Upper lobe of right lung (tissue), 1 donor: ENCODE measurements at regions not wholly inside any gene's neighbourhood (a gene's known extent, or its start where the extent isn't known, plus 50 kb on each side); places are given as distances from the start of the nearest gene placed in this dataset.

ENCODE experiments used
- ATAC-seq: fragments of 200-7000 bp; cut with Tn5 transposase; one replicate; pipeline ENCODE4 v1.9.1; 2020; ENCODE audit warnings: mild to moderate bottlenecking, moderate library complexity
- DNase-seq: peaks from one replicate; pipeline ENCODE4 v3.0.0-alpha.2; 2020
- H3K27ac ChIP-seq: fragments of 200-600 bp; one replicate; pipeline ENCODE4 v1.8.0; 2022
- H3K27me3 ChIP-seq: fragments of 200-600 bp; one replicate; pipeline ENCODE4 v1.8.0; 2022; ENCODE audit warnings: mild to moderate bottlenecking
- H3K36me3 ChIP-seq: fragments of 200-600 bp; one replicate; pipeline ENCODE4 v1.8.0; 2022
- H3K4me1 ChIP-seq: fragments of 200-600 bp; one replicate; pipeline ENCODE4 v1.8.0; 2022
- H3K4me3 ChIP-seq: fragments of 200-600 bp; one replicate; pipeline ENCODE4 v1.8.0; 2022; ENCODE audit warnings: mild to moderate bottlenecking
- H3K9me3 ChIP-seq: fragments of 200-600 bp; one replicate; pipeline ENCODE4 v1.8.0; 2022
- intact Hi-C: fragments of 100-400 bp; cut with DNase I; formaldehyde crosslinking; loops from one replicate; pipeline ENCODE4 v1.11.0; 2022
- TF ChIP-seq, protein P1 (sequence below): fragments of 200-600 bp; IDR thresholded peaks from one replicate; pipeline ENCODE4 v1.8.0; 2022; ENCODE audit warnings: antibody characterized with exemption
- donor health status: DM: no; HTN: yes; CAD: no; lungs with severe emphysema.

DNA sequence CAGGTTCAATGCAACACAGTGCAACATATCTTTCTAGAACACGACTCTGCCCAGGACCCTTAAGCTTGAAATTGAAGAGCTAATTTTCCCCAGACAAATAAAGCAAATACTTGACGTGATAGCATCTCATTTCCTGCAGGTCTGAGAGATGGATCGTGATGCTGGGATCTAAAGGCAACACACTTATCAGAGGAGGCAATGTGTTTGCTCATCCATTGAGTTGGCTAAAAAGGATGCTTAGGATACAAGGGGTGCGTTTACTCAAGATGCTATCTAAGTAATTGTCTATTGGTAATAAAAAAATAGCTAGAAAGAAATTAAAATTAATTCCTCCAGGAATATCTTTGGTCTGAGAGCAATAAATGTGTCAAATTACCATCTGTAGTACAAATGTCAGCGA is 129.0 kb downstream of the SOCS6 start:
- DNase-seq: no peak
- intact Hi-C loops: no loop called here
- no peaks in the 10 kb centered on the region for H3K9me3 ChIP-seq
- TF ChIP-seq, protein P1, sequence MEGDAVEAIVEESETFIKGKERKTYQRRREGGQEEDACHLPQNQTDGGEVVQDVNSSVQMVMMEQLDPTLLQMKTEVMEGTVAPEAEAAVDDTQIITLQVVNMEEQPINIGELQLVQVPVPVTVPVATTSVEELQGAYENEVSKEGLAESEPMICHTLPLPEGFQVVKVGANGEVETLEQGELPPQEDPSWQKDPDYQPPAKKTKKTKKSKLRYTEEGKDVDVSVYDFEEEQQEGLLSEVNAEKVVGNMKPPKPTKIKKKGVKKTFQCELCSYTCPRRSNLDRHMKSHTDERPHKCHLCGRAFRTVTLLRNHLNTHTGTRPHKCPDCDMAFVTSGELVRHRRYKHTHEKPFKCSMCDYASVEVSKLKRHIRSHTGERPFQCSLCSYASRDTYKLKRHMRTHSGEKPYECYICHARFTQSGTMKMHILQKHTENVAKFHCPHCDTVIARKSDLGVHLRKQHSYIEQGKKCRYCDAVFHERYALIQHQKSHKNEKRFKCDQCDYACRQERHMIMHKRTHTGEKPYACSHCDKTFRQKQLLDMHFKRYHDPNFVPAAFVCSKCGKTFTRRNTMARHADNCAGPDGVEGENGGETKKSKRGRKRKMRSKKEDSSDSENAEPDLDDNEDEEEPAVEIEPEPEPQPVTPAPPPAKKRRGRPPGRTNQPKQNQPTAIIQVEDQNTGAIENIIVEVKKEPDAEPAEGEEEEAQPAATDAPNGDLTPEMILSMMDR: no peak
- H3K4me3 ChIP-seq: no peak overlapping the region
- H3K36me3 ChIP-seq: no peaks in the 10 kb centered on the region
- peaks cover 25% of the 10 kb centered on the region for H3K4me1 ChIP-seq
- H3K27ac ChIP-seq: no peak overlapping the region
- ATAC-seq: no peak
- H3K27me3 ChIP-seq: no peaks in the 10 kb centered on the region

DNA sequence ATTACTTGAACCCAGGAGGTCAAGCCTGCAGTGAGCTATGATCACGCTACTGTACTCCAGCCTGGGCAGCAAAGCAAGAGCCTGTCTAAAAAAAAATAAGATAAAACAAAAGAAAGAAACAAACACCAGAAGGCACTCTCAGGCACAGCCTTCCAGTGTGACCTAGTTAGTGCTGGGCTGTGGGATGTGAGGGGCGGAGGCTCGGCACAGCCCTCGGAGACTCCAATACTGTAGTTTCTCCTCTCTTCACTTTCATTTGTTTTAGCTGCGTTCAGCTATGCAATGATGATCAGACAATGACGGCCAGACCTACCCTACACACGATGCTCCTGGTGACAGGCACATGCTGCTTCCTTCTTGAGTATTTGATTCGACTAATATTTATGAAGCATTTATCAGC is 127.7 kb downstream of the SOCS6 start:
- no peak overlapping the region for H3K4me3 ChIP-seq
- H3K4me1 ChIP-seq: peaks cover 13% of the 10 kb centered on the region
- no peaks in the 10 kb centered on the region for H3K9me3 ChIP-seq
- TF ChIP-seq, protein P1: no peak
- no peaks in the 10 kb centered on the region for H3K36me3 ChIP-seq
- H3K27ac ChIP-seq: no peak overlapping the region
- ATAC-seq (no peak), DNase-seq (no peak)
- no peaks in the 10 kb centered on the region for H3K27me3 ChIP-seq
- intact Hi-C loops: no loop called here

DNA sequence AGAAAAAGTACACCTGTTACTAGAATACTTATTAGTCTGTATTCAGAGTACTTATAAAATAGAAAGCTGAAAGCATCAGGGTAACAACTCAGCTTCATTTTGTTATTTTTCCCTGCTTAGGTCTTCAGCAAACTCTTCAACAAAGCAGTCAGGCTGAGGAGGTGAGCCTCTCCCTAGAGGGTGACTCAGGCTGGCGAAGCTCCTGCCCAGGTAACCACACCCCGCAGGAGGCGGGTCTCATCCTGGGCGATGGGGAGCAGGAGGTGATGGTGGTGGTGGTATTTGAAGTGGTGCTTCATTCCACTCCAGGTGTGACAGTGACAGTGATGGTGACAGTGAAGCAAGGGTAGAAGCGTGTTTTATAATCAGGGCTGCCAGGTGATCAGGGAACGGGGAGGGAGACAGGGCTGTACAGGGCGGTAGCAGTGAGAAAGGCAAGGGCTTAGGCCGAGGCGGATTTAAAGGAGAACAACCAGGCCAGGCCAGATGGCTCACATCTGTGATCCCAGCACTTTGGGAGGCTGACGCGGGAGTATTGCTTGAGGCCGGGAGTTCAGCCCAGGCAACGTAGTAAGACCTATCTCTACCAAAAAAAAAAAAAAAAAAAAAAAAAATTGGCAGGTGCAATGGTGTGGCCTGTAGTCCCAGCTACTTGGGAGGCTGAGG is 127.1 kb downstream of the SOCS6 start:
- no peak for DNase-seq
- no peaks in the 10 kb centered on the region for H3K27me3 ChIP-seq
- peaks cover 8% of the 10 kb centered on the region for H3K4me1 ChIP-seq
- TF ChIP-seq, protein P1: no peak
- no peak overlapping the region for H3K27ac ChIP-seq
- peak; percentile 39 for ATAC-seq
- no peak overlapping the region for H3K4me3 ChIP-seq
- no peaks in the 10 kb centered on the region for H3K9me3 ChIP-seq
- intact Hi-C loops: no loop called here
- H3K36me3 ChIP-seq: no peaks in the 10 kb centered on the region

DNA sequence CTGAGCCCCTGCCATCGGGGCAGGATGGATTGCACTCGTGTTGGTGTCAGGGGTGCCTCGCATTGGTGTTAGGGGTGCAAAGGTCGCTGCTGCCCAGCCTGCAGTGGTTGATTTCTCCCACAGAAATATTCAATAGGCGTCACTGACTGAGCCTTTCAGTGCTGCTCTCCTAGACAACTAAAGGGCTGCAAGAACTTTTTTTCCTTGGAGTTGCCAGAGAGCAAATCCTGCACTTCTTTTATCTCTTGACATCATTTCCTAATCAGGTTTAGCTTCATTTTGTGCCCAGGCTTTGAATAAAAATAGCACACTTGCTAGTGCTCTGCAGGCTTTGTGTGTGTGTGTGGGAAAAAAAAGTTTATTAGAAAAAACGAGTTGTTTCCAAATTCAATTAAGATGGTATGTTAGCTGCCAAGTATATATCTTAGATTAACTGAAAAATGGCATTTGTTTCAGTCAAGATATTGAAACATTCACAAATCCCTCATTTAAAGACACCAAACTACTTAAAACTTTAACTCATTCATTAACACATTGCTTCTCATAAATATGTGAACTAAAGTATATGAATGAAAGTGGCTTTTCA is 125.6 kb downstream of the SOCS6 start:
- no peak for DNase-seq
- ATAC-seq: no peak
- intact Hi-C loops: no loop called here

DNA sequence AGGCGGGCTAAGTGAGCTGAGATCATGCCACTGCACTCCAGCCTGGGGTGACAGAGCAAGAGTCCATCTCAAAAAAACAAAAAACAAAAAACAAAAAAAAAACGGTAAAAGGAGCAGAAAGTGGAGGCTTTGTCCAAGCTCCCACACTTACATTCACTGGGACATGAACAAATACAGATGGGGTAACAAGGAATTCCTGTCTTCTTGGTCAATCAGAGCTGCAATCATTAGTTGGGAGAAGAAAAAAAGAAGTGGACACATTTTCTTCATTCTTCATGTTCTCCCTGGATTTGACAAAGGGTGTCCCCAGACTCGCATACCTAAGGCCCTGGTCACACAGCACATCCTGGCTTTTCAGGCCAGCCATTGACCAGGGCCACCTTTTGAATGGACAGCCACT is 124.6 kb downstream of the SOCS6 start:
- intact Hi-C loops: no loop called here
- Histone ChIP-seq H3K4me3 (no peak overlapping the region), H3K9me3 (no peaks in the 10 kb centered on the region), H3K27ac (no peak overlapping the region), H3K4me1 (no peaks in the 10 kb centered on the region), H3K27me3 (no peaks in the 10 kb centered on the region), H3K36me3 (no peaks in the 10 kb centered on the region)
- ATAC-seq (no peak), DNase-seq (no peak)
- TF ChIP-seq, protein P1: no peak

More for the DNA sequence above, 125.6 kb downstream of the SOCS6 start:
- Histone ChIP-seq H3K27ac (no peak overlapping the region), H3K4me3 (no peak overlapping the region), H3K36me3 (no peaks in the 10 kb centered on the region), H3K9me3 (no peaks in the 10 kb centered on the region), H3K4me1 (no peaks in the 10 kb centered on the region), H3K27me3 (no peaks in the 10 kb centered on the region)
- TF ChIP-seq, protein P1: no peak
